ENCODE measurements at regions not wholly inside any gene's neighbourhood (a gene's known extent, or its start where the extent isn't known, plus 50 kb on each side); places are given as distances from the start of the nearest gene placed in this dataset.

- in situ Hi-C loops (cut with HindIII; ENCODE audit: low pct_ligation_motif_present, low pct_unique_long_range_greater_than_20kb, low sequenced_read_pairs) = no loop called here
- DNase-seq = peak; percentile 87
Measured at GRCh38 chr7:91630581-91631380, 249.7 kb downstream of the MTERF1 start.

GRCh38 chr7:91632234-91632940 lies 248.1 kb downstream of the MTERF1 start:
- in situ Hi-C loops (cut with HindIII; ENCODE audit: low pct_ligation_motif_present, low pct_unique_long_range_greater_than_20kb, low sequenced_read_pairs) = no loop called here
- no peak for DNase-seq

DNA sequence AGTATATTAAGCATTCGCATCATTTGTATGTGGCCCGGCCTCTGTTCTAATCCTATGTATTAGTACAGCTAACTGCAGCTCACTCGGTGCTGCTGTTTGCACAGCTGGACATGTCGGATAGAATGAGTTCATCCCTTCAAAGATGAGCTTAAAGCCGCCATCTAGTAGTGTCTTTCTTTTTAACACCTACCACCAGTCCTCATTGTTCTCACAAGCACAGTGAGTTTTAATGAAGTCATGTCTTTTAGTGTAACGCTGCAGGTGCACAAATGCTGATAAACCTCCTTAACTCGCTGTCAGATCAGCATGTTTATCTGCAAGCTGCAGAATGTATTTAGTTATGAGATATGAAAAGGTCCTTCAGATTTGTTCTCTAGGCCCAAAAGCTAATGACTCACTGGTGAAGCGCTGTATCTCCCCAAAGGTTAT lies 247.5 kb downstream of the MTERF1 start:
- in situ Hi-C loops (cut with HindIII; ENCODE audit: low pct_ligation_motif_present, low pct_unique_long_range_greater_than_20kb, low sequenced_read_pairs) = no loop called here
- no peak for DNase-seq

DNA sequence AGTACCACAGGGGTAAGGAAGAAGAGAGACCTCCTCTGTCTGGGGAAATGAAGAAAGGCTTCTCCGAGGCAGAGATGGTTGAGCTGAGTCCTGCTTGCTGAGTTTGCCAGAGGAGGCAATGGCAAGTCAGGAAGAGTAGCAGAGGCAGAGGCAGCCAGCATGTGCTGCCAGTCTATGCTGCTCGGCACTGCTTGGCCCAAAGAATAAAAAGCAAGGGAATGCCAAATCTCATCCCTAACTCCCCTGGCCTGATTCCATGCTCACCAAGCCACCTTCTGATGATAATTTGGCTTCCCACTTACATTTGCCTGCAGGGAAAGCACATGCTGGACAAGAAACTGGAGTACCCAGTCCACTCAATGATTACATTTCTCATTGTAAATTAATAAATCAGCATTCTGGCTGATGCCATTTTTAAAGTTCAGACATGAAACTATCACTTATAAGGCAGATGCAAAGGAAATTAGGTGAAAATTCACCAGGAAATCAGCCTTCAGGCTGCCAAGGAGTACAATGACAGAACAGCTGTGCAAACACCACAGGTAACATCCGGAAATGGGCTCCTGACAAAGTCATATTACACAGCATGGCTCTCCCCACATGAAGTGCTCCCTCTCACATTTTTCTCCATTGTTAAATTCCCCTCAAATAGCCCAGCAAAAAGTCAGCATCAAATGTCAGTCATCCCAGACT lies 245.9 kb downstream of the MTERF1 start:
- in situ Hi-C loops (cut with HindIII; ENCODE audit: low pct_ligation_motif_present, low pct_unique_long_range_greater_than_20kb, low sequenced_read_pairs) = no loop called here
- no peak for DNase-seq

DNA sequence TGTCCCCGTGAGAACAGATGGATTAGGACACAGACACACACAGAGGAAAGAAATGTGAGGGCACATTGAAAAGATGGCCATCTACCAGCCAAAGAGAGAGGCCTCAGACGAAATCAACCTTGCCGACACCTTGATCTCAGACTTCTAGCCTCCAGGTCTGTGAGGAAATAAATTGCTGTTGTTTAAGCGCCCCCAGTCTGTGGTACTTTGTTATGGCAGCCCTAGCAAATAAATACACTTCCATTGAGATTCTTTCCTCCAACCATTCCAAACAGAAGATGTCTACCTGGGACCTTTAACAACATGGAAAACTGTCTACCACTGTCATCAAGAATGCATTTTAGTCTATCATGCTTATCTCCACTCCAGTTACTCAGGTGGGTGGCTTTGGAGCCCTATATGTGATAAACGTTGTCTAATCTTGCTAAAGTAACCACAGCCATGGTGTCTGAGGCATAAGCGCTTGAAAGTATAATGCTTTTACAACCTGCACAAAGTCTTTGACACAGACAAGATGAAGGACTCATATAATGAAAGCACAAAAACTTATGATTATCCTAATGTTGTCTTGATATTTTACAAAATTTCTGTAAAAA lies 244.3 kb downstream of the MTERF1 start:
- DNase-seq = peak; percentile 68
- in situ Hi-C loops (cut with HindIII; ENCODE audit: low pct_ligation_motif_present, low pct_unique_long_range_greater_than_20kb, low sequenced_read_pairs) = no loop called here

DNA sequence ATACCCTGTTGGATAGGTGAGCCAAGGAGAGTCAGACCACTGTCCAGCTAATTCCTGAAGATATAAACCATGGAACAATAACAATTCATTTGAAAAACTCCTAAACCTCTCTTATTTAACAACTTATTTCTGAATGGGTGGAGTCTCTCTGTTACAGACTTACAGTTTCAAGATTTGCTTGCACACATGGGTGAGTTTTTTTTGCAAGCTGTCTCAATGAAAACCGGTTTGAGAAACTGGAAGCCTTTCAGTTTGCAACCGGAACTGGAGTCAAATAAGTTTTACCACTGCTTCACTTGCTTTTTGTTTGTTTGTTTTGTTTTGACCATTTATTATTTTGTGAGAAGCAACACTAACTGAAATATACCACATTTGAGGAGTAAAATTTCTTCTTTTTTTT lies 243.8 kb downstream of the MTERF1 start:
- in situ Hi-C loops (cut with HindIII; ENCODE audit: low pct_ligation_motif_present, low pct_unique_long_range_greater_than_20kb, low sequenced_read_pairs) = no loop called here

DNA sequence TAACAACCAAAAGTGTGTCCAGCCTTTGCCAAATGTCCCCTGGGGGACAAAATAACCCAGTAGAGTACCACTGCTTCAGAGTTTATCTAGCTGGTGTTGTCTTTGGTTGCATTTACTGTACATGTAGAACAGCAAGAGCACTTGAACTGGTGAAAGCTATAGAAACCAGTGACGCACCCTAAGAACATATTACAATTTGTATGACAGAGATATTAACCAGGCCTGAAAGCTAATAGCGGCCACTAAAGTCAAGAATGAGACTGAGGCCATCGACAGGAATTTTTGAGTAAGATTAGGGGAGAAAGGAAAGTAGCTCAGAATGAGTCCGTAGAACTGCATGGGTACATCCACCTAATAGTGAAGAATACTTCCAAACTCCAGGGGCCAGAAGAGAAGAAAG lies 236.2 kb downstream of the MTERF1 start:
- DNase-seq = no peak
- in situ Hi-C loops (cut with HindIII; ENCODE audit: low pct_ligation_motif_present, low pct_unique_long_range_greater_than_20kb, low sequenced_read_pairs) = no loop called here

More for the DNA sequence above, 243.8 kb downstream of the MTERF1 start:
- DNase-seq = no peak

DNA sequence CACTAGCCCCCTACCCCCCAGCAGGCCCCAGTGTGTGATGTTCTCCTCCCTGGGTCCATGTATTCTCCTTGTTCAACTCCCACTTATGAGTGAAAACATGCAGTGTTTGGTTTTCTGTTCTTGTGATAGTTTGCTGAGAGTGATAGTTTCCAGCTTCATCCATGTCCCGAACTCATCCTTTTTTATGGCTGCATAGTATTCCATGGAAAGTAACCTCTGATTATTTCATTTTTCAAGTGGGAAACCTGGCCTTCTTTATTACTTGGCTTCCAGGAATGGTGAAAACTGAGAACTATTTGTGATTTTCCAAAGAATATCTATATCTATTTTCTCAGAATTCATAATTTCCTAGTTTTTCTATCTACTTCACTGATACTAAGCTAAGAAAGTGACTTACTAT lies 235.0 kb downstream of the MTERF1 start:
- in situ Hi-C loops (cut with HindIII; ENCODE audit: low pct_ligation_motif_present, low pct_unique_long_range_greater_than_20kb, low sequenced_read_pairs) = no loop called here
- no peak for DNase-seq

DNA sequence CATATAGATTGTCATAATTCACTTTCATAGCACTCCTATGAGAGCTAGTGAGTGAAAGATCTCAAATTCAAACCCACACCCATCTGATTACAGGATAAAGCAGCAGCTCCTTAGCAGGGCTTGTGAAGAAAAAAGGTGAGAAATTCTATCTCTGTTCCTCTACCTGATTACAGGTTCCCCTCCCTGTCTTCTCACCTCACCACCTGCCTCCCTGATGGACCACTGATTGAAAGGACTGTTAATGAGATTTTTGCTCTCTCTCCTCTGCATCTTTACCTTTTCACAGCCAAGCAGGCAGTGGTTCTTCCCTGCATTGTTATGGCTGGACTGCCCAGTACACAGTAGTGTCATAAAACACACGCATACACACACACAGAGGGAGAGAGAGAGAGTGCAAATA lies 228.5 kb downstream of the MTERF1 start:
- DNase-seq = no peak
- in situ Hi-C loops (cut with HindIII; ENCODE audit: low pct_ligation_motif_present, low pct_unique_long_range_greater_than_20kb, low sequenced_read_pairs) = no loop called here

DNA sequence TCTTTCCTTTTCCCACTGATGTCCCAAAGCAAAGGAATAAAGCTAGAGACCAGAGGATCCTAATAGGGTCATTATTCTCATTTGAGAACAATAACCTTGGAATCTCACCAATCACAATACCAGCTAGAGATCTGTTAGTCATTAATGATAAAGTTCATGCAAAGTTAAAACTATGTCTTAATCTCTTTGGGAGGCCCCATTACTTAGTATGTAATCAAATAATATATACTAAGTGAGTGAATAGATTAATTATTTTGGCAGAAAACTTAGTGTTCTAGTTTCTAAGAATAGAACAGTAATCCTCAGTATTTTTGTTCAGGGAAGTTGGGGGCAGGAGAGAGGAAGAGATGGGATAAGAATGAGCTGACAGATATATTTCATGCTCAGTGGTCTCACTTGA lies 227.2 kb downstream of the MTERF1 start:
- in situ Hi-C loops (cut with HindIII; ENCODE audit: low pct_ligation_motif_present, low pct_unique_long_range_greater_than_20kb, low sequenced_read_pairs) = no loop called here
- DNase-seq = no peak

DNA sequence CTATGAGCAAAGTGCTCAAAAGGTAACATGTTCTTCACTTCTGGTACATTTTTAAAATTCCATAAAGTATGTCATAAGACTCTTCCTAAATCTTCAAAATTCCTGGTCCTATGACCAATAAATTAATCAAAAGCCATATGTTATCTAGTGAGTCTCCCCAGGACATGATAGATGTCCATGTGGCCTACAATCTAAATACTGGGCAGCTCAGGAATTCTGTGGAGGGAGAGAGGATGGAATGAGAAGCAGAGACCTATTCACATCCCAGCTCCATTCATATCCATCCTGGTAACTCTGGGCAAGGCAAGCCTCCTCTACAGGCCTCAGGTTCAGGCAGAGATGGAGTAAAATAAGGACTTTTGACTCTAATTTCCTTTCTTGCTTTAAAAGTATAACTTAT lies 224.8 kb downstream of the MTERF1 start:
- in situ Hi-C loops (cut with HindIII; ENCODE audit: low pct_ligation_motif_present, low pct_unique_long_range_greater_than_20kb, low sequenced_read_pairs) = no loop called here
- no peak for DNase-seq

DNA sequence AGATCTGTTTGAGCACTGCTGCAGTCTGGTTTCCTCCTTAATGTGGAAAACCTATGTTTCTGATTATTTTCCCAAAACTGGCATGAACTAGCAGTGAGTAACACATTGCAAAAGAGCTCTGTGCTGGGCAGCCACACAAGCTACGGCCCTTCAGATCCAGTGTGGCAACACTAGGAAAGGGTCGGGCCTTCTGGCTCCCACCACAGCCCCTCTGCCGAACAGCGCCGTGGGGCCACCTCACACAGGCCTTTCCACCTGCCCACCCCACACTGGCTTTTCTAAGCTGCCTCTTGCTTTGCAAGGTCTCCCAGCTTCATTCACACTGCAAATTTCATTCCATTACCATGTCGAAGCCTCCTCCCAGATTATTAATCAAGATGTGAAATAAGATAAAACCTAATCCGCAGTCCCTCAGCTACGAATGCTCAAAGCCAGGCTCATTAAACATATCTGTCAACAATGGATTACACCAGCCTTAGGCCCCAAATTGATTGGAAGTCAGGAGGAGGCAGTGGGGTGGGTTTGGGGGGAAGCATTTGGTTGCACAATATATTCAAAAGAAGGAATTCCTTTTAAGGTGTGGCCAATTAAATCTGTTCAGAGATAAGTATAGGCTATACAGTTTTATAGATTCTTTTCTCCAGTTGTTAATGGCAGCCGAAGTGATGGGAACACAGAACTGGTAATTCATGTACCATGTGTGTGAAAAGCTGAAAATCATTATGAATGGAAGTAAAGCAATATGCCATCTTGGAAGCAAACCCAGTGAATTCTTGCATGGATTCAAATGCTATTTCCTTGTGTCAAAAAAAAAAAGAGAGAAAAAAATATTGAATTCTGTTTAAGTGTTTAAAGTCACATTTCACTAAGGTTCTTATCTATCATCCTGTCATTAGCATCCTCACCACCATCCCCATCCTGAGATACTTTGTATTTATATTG lies 223.7 kb downstream of the MTERF1 start:
- no peak for DNase-seq
- in situ Hi-C loops (cut with HindIII; ENCODE audit: low pct_ligation_motif_present, low pct_unique_long_range_greater_than_20kb, low sequenced_read_pairs) = no loop called here

DNA sequence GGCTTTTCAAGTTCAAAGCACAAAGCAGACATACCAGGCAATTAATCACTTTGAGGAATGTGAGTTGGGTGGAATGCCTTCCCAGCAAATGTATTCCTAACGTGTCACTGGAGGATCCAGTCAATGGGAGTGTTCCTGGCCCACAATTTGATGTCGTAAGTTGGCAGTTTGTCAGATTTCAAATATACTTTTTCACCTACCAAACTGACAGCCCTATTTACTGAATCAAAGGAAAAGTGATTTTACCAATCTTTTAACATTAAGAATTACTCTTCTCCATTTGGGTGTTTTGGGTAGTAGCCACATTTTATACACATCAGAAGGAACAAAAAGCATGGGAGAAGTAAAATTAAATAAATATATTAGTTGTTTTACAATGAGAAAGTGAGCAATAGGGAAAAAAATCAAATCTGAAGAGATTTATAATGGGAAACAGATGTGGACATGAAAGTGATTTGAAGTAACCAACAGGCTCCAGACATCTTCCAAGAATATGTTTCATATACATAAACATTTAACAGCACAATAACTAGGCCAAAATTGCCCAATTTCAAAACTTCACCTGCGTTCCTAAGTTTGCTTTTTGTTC lies 222.9 kb downstream of the MTERF1 start:
- peak; percentile 36 for DNase-seq
- in situ Hi-C loops (cut with HindIII; ENCODE audit: low pct_ligation_motif_present, low pct_unique_long_range_greater_than_20kb, low sequenced_read_pairs) = no loop called here

GRCh38 chr7:91659096-91659495 lies 221.4 kb downstream of the MTERF1 start:
- DNase-seq = no peak
- in situ Hi-C loops (cut with HindIII; ENCODE audit: low pct_ligation_motif_present, low pct_unique_long_range_greater_than_20kb, low sequenced_read_pairs) = no loop called here

DNA sequence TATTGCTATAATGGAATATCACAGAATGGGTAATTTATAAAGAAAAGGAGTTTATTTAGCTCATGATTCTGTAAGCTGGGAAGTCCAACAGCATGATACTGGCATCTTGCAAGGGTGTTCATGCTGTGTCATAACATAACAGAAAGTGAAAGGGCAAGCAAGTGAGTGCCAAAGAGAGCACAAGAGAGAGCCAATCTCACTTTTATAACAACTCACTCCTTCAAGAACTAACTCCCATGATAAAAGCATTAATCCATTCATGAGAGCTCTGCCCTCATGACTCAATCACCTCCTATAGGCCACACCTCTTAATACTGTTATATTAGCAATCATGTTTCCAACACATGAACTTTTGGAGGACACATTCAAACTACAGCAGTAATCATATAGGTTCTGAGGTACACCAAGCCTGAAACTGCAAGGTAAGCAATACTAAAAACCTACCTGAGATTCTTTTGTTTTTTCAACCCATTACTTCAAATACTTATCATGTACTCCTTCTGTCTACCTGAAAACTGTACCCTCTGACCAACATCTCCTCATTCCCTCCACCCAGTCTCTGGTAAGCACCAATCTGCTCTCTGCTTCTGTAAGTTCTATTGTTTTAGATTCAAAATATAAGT lies 219.7 kb downstream of the MTERF1 start:
- no peak for DNase-seq
- in situ Hi-C loops (cut with HindIII; ENCODE audit: low pct_ligation_motif_present, low pct_unique_long_range_greater_than_20kb, low sequenced_read_pairs) = no loop called here

DNA sequence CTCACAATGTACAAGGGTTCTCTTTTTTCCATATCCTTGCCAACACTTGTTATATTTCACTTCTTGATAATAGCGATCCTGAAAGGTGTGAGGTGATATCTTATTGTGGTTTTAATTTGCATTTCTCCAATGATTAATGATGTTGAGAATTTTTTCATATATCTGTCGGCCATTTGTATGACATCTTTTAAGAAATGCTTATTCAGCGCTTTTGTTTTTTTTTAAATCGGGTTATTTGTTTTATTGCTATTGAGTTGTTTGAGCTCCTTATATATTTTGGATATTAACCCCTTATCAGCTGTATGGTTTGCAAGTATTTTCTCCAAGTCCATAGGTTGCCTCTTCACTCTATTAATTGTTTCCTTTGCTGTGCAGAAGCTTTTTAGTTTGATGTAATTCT lies 218.8 kb downstream of the MTERF1 start:
- in situ Hi-C loops (cut with HindIII; ENCODE audit: low pct_ligation_motif_present, low pct_unique_long_range_greater_than_20kb, low sequenced_read_pairs) = no loop called here

DNA sequence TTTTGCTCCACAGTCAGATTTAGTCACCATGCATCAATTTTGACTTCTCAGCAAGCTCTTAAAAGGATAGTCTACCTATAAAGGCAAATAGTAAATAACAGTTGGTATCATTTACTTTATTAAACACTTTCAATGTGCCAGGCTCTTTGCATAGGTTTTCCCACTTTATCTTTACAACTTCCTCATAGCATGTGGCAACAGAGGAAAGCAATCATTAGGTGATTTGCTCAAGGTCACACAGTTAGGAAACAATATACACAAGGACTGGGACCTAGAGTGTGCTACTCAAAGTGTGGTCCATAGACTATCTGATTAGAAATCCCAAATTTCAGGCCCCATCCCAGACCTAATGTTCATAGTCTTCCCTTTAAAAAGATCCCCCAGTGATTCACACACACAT lies 212.3 kb downstream of the MTERF1 start:
- DNase-seq = no peak
- in situ Hi-C loops (cut with HindIII; ENCODE audit: low pct_ligation_motif_present, low pct_unique_long_range_greater_than_20kb, low sequenced_read_pairs) = no loop called here

More for the DNA sequence above, 218.8 kb downstream of the MTERF1 start:
- no peak for DNase-seq
